ENCODE measurements at regions not wholly inside any gene's neighbourhood (a gene's known extent, or its start where the extent isn't known, plus 50 kb on each side); places are given as distances from the start of the nearest gene placed in this dataset.
"Not testable (repeated sequence)": the region's sequence is repeated elsewhere in the genome, so short reads cannot be mapped to it uniquely, and the experiment has no call there.

DNA sequence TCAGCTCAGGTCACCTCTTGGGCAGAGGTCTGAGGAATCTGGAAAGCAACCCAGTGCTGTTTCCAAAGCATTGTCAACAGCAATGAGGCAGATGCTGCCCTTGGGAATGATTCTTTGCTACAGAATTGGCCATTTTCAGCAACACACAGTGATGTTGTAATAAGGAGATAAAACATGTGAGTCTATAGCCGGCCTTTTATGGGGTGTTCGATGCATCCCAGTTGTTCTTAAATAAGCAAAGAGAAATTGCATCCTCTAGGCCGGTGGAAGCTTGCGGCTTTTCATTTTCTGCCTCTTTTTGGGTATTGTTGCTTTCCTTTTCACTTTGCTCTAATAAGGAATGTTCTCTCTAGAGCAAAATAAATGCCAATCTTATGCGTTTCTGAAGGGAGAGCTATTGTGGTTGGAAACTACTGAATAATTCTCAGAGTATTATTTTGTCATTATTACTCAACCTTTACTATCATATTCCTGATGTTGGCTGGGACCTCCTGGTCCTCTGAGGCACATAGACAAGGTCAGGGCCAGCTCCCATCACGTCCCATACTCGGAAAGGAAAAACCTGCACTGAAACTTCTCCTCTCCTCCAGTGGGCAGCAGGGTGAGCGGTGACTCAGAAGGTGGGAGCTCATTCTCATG lies 214.2 kb downstream of the CDH26 start:
- no peak for DNase-seq

GRCh38 chr20:60177080-60177479 lies 218.9 kb downstream of the CDH26 start:
- DNase-seq, result no peak

DNA sequence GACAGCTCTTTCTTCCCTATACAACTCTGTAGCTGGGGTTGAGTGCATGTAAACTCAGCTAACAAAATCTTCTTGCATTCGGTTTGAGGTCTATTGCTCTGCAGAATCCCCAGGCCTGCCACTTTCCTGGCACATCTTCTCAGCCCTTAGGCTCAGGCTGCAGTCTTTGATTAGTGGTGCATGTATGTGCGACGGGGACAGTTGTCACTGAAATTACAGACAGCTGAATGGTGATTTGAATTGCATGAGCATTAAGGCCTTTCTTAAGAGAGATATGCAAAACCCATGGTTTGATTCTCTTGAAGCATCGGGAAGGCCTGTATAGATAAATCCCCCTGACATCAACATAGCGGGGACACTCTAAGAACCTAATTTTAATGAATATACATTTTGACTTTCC lies 222.8 kb downstream of the CDH26 start:
- no peak for DNase-seq

- no peak for DNase-seq
Measured at GRCh38 chr20:60186412-60186811, 228.2 kb downstream of the CDH26 start.

DNA sequence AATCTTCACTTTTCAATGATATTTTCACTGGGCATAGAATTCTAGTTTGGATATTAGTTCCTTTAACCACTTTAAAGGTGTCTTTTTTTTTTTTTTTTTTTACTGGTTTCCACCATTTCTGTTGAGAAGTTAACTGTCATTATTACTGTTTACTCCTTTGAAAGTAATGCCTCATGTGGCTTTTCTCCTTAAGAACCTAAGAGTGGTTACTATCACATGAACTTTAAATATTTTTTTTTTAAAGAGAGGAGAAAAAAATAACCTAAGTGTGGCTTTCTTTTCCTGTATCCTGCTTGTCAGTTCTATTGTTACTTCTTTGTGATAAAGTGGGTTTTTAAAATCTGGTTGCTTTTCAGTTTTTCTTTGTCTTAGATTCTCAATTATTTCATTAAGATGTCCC lies 229.5 kb downstream of the CDH26 start:
- DNase-seq, result no peak

GRCh38 chr20:60191014-60191413 lies 232.8 kb downstream of the CDH26 start:
- DNase-seq, result no peak

DNA sequence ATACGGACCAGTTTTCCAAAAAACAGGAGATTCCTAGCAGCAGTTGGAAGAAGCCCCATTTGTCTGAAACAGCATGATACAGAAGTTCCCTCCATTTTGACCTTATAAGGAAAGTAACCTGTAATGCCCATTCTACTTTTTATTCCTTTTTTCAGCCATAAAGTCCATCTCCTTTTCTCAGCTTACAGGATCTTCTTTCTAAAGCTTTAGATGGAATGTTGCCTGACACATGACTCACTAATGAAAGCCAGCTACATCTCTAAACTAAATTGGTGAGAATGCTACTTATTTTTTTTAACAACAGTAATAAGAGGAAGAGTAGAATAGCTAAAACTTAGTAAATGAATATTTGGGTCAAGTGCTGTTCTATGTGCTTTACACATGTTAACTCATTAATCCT lies 234.1 kb downstream of the CDH26 start:
- DNase-seq, result no peak

DNA sequence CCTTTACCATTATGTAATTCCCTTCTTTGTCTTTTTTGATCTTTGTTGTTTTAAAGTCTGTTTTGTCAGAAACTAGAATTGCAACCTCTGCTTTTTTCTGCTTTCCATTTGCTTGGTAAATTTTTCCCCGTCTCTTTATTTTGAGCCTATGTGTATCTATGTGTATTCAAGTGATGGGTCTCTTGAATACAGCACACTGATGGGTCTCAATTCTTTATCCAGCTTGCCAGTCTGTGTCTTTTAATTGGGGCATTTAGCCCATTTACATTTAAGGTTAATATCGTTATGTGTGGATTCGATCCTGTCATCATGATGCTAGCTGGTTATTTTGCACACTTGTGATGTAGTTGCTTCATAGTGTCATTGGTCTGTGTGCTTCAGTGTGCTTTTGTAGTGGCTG lies 240.9 kb downstream of the CDH26 start:
- DNase-seq, result not testable (repeated sequence)

GRCh38 chr20:60199866-60200265 lies 241.6 kb downstream of the CDH26 start:
- DNase-seq, result no peak

- DNase-seq, result no peak
Measured at GRCh38 chr20:60200305-60200918, 242.2 kb downstream of the CDH26 start.

DNA sequence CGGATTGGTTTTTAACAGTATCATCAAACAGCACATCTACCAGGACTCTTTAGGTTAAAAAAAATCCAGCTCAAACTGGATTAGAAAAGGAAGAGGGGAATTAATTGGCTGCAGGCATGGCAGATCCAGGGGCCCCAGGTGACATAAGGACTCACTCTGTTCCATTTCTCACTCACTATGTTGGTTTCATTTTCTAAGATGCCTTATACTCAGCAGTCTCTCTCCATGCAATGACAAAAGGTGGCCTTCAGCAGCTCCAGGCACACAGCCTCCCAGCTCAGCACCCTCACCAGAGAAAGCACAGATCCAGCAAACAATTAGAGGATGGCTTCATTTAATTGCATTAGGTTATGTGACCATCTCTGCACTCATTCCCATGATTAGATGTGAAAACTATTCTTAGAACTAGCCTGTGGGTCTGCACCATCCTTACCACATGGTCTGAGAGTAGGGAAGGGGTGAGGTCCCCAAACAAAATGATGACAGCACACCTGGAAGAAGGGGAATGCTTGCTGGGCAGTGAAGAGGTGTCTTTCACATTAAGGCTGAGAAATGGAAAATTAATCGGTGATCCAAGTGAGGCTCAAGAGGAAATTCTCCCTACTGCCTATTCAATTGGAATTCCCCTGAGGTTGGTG lies 243.1 kb downstream of the CDH26 start:
- no peak for DNase-seq

GRCh38 chr20:60202046-60202445 lies 243.8 kb downstream of the CDH26 start:
- no peak for DNase-seq

DNA sequence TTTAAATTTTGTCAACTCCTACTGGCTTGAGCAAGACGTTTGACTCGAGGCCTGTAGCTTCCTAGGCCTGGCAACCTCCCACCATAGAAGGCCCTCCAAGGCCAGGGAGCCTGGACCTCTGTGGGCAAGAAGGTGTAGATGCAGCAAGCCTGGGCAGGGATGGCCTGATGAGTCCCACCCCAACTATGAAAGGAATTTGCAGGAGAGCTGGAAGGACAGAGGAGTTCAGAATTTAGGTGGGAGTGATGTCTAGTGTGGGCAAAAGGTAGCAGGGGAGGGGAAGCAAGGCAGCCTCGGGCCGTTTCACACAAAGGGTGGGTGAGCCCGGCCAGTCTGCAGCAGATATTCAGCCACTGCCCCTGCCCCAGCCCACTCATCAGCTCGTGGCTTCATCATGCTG lies 245.2 kb downstream of the CDH26 start:
- no peak for DNase-seq

DNA sequence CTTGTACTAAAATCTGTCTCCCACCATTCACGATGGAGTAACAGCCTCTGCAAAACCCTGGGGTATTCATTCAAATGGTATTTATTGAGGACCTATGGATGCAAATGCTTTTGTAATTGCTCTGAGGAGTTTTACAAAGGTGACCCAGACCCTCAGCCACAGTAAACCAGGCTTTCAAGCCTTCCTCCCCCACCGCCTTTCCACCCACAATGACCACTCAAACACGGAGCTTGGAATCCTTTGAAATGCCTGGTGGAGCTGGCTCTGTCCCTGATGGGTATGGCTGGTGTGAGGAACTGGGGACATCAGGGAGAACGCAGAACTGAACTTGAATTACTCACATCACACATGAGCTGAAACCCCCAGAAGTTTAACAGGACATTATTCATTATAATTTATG lies 246.4 kb downstream of the CDH26 start:
- no peak for DNase-seq

GRCh38 chr20:60206259-60206658 lies 248.0 kb downstream of the CDH26 start:
- no peak for DNase-seq

GRCh38 chr20:60209048-60209447 lies 250.8 kb downstream of the CDH26 start:
- no peak for DNase-seq

GRCh38 chr20:60210779-60211617 lies 252.8 kb downstream of the CDH26 start:
- peak; percentile 83 for DNase-seq

DNA sequence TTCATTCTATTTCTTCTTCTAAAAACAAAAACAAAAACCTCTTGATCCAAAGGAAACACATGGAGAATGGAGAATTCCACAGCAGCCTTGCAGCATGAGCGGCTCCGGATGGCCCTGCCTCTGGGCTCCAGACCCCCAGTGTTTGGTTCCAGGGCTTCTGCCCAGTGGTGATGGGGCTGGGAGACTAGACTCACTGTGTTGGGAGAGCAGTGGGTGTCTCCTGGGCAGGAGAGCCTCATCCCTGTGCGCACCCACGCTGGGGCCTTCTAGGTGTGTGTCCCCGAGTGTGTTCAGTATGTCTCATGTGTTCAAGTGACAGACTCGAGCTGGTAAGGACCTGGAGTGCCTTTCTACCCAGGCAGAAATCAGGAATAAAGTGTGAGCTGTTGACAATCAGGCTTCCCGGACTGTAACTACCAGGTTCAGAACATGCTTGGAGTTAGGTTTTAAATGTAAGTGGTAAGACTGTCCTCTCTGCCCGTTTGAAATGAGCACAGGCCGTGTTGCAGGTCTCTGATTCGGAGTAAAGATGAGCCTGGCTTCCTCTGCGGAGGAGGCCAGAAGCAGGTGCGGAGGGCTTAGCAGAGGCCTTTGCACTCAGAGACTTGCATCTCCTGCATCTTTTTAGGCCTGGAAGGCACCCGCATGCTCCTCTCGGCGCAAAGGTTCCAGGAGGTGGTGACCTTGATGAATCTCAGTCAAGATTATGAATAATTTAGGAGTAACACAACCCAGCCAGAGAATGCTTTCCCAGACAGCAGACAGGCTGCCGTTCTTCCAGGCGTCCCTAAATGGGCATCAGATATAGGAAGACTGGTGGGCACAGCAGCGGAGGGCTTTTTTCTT lies 253.6 kb downstream of the CDH26 start:
- DNase-seq, result no peak

GRCh38 chr20:60212695-60213094 lies 254.5 kb downstream of the CDH26 start:
- no peak for DNase-seq

GRCh38 chr20:60213126-60213893 lies 255.1 kb downstream of the CDH26 start:
- no peak for DNase-seq

- DNase-seq, result no peak
Measured at GRCh38 chr20:60214901-60215815, 256.9 kb downstream of the CDH26 start.
